Glomerular endothelial cell (primary cell): ENCODE measurements at regions not wholly inside any gene's neighbourhood (a gene's known extent, or its start where the extent isn't known, plus 50 kb on each side); places are given as distances from the start of the nearest gene placed in this dataset.
"Not testable (repeated sequence)": the region's sequence is repeated elsewhere in the genome, so short reads cannot be mapped to it uniquely, and the experiment has no call there.

ENCODE experiments used
- DNase-seq: peaks from one replicate; pipeline ENCODE4 v3.0.0-alpha.2; 2011; ENCODE audit warnings: low read depth, low spot score; ENCODE audit errors: extremely low read depth

GRCh38 chr10:57706576-57707299 is 561.0 kb downstream of the IPMK start:
- no peak for DNase-seq

DNA sequence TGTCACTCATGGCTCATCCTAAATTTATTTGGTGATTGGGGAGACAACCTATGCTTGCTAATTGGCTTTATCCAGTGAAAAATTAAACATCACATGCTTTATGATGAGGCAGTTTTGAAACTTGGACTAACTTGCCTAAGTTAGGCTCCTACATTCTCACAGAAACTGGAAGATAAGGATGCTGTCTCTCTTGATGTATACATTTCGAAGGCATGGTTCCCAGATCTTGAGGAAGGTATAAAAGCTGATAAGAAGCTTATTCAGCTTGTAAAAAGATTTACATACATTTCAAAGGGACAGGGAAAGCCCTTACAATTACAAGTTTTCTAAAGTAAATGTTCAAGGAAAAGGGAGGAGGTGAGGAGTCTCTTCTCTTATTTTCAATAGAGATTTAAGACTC is 561.7 kb downstream of the IPMK start:
- DNase-seq = no peak

DNA sequence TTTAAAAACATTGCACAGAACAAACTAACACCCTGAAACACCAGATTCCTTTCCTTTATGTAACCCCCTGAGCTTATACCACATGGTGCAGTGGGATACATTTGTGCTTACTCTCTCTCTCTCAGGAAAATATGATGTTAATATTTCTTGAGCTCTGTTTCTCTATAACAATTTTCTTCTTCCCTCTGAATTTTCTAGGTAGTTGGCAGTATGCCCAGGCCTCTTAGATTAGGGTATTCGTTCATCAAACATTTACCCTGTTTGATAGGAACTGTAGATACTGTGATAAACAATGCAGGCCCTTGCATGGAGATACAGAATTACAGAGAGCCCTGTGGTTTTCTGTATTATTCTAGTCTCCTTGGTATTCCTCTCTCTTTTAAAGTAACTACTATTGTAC is 567.8 kb downstream of the IPMK start:
- no peak for DNase-seq

DNA sequence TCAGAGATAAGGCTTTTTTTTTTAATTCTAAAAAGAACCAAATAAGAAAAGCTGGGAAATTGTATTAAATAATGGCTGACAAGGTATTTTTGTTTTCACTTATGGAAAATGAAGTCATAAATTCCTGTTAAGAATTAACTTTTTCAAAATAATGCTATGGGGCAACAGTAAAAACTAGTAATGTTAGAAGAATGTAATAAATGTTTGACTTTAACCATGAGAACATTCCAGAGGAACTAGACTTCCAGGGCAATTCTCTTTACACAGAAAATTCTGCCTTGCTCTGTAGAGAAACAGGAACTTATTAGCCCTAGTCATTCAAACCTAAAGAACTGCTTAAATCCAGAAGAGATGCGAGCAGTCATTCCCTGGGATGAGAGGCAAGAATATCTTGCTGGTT is 571.1 kb downstream of the IPMK start:
- no peak for DNase-seq

DNA sequence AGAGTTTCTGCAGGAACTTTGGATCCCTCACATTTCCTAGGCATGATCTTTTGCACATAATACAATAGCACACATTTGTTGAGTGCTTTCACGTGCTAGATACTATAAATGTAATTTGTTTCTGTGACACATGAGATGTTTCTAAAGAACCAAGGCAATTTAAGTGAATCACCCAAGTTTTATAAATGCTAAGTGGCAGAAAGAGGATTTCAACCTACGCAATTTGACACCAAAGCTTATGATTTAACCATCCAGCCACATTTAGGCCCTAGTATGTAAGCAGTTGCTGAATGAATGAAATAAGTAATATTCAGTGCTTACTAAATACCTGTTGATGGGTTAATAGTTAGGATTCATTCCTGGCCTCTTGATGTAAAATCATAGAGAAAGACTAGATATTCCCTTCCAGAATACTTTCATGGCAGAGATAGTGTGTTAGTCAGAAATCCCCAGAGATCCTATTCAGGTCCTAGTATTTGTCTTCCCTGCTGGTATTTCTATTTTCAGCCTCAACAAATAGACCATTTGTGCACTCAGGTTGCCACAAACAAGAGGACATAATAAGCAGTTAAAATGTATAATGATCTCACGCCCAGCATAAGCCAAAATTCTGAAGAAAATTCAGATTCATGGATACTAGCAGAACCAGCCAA is 572.6 kb downstream of the IPMK start:
- no peak for DNase-seq

- DNase-seq = no peak
Measured at GRCh38 chr10:57692255-57692980, 575.3 kb downstream of the IPMK start.

GRCh38 chr10:57689596-57690297 is 577.9 kb downstream of the IPMK start:
- DNase-seq = no peak

- no peak for DNase-seq
Measured at GRCh38 chr10:57679916-57680315, 587.8 kb downstream of the IPMK start.

DNA sequence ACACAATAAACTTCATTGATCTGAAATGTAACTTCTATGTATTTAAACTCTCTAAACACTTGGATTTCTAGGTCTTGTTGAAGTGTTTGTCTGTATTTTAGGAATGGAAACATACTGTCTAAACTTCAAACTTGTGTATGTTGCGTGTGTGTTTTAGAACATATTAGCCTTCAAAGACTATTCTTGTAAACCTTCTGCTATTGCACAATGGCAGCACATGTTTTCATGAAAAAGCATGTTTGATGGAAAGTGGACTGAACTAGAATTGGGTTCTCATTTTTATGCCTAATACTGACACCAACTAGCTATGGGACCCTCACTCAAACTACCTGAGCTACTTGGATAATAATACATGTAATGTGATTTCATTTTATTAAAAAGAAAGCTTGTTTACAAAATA is 592.6 kb downstream of the IPMK start:
- DNase-seq = no peak

GRCh38 chr10:57673446-57673960 is 594.2 kb downstream of the IPMK start:
- no peak for DNase-seq

- no peak for DNase-seq
Measured at GRCh38 chr10:57664815-57665214, 602.9 kb downstream of the IPMK start.

GRCh38 chr10:57663401-57663800 is 604.3 kb downstream of the IPMK start:
- no peak for DNase-seq

DNA sequence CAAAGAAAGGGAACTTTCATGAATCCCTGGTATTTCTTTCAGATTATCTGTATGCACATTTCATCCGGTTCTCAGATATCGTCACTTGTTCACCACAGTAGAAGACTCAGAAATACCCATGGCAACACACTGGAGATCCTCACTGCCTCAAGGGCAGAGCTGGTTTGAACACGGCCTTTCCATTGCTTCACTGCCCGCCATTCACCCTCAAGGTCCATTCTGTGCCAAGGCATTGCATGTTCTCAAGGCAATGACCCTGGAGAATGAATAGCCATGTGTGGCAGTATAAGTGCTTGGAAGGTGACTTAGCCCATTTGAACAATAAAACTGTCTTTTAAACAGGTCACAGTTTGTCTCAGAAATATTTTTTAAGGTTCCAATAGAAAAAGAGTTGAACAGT is 606.5 kb downstream of the IPMK start:
- DNase-seq = no peak

DNA sequence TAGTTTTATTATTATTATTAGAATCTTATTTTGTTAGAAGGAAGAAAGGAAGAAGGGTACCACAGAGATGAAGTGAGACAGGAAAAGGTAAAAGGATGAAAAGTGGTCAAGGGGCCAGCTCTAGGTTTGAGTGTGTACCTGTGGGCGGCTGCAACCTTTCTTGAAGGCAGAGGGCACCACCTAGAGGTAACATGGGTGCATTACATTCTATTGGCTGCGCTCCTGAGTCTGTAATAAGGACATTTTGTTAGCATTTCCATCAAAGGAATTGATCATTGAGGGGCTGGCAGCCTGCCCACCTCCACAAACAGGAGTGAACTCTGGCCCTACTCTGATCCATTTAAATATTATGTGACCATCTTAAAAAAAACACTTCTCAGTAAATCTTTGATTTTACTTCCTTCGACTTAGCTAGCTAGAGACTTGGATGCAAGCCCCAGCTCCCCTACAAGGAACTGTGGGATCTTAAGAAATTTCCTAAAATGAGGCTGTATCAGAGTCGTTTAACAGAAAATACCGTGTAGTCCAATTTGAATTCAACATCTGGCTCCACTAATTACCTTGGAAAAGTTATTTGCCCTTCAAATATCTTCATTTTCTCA is 610.4 kb downstream of the IPMK start:
- no peak for DNase-seq

DNA sequence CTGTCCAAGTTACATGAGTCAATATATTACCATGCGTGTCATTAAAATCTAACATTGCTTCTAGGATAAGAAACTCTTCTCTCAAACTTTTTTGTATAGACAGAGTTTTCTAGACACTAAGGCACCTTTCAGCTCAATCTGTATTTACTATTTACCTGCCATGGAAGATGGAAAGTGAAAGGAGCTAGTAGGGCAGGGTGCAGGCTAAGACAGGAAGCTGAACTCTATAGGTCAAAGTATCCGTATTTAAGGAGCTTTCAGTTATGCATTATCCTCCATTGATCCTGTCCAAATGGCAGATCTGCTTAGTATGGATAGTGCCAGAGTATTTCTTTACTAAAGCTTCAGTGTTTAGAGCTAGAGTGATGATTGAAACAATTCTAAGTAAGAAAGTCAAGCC is 612.8 kb downstream of the IPMK start:
- DNase-seq = no peak

DNA sequence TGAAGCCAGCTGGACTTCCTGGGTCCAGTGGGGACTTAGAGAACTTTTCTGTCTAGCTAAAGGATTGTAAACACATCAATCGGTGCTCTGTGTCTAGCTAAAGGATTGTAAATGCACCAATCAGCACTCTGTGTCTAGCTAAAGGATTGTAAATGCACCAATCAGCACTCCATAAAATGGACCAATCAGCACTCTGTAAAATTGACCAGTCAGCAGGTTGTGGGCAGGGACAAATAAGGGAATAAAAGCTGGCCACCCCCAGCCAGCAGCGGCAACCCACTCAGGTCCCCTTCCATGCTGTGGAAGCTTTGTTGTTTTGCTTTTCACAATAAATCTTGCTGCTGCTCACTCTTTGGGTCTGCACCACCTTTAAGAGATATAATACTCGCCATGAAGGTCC is 622.6 kb downstream of the IPMK start:
- not testable (repeated sequence) for DNase-seq

DNA sequence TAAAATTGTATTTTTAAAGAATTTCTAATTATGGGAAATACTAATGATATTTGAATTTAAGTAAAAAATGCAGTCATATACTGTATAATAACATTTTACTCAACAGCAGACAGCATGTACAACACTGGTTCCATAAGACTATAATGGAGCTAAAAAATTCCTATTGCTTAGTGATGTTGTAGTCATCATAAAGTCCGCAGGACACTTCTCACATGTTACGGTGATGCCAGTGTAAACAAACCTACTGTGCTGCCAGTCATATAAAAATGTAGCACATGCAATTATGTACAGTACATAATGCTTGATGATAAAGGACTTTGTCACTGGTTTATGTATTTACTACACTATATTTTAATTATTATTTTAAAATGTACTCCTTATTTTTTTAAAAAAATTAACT is 629.3 kb downstream of the IPMK start:
- DNase-seq = no peak

- DNase-seq = no peak
Measured at GRCh38 chr10:57628592-57629284, 639.0 kb downstream of the IPMK start.

- no peak for DNase-seq
Measured at GRCh38 chr10:57627642-57628178, 640.0 kb downstream of the IPMK start.
